SK-N-SH treated with all-trans-retinoic acid at 6 μM for 48 hours (cell line): ENCODE measurements at regions not wholly inside any gene's neighbourhood (a gene's known extent, or its start where the extent isn't known, plus 50 kb on each side); places are given as distances from the start of the nearest gene placed in this dataset.

Source experiments
- ATAC-seq: fragments of 200-7000 bp; cut with Tn5 transposase; 3 replicates; pipeline ENCODE4 v1.9.1; 2020; ENCODE audit warnings: mild to moderate bottlenecking, moderate library complexity
- ARNTL ChIP-seq: fragments of 450-650 bp; formaldehyde crosslinking; IDR thresholded peaks from 2 replicates; pipeline ENCODE4 v1.5.0; 2020; ENCODE audit warnings: low read depth, mild to moderate bottlenecking, moderate library complexity, borderline replicate concordance
- BACH2 ChIP-seq: fragments of 250-450 bp; sonication (Bioruptor Pico); IDR thresholded peaks from 2 replicates; pipeline ENCODE4 v1.9.0; 2021; ENCODE audit warnings: mild to moderate bottlenecking, borderline replicate concordance
- CREB5 ChIP-seq: fragments of 250-450 bp; sonication (Bioruptor Pico); IDR thresholded peaks from 2 replicates; pipeline ENCODE4 v1.5.1; 2020; ENCODE audit warnings: low read depth, mild to moderate bottlenecking, moderate library complexity
- CSDC2 ChIP-seq: fragments of 250-450 bp; sonication (Bioruptor Pico); IDR thresholded peaks from 2 replicates; pipeline ENCODE4 v1.5.0; 2020; ENCODE audit warnings: mild to moderate bottlenecking, moderate library complexity
- ESRRG ChIP-seq: fragments of 250-450 bp; sonication (Bioruptor Pico); IDR thresholded peaks from 2 replicates; pipeline ENCODE4 v1.6.1; 2021; ENCODE audit warnings: mild to moderate bottlenecking
- GLIS3 ChIP-seq: fragments of 250-450 bp; sonication (Bioruptor Pico); IDR thresholded peaks from 2 replicates; pipeline ENCODE4 v1.5.0; 2020; ENCODE audit warnings: mild to moderate bottlenecking, moderate library complexity
- ISL1 ChIP-seq: fragments of 250-450 bp; sonication (Bioruptor Pico); IDR thresholded peaks from 2 replicates; pipeline ENCODE4 v2.1.2; 2022; ENCODE audit warnings: mild to moderate bottlenecking, moderate library complexity
- OSR1 ChIP-seq: fragments of 250-450 bp; sonication (Bioruptor Pico); IDR thresholded peaks from 2 replicates; pipeline ENCODE4 v1.8.0; 2022; ENCODE audit warnings: moderate library complexity, mild to moderate bottlenecking, inconsistent platforms
- PATZ1 ChIP-seq: fragments of 250-450 bp; sonication (Bioruptor Pico); IDR thresholded peaks from 2 replicates; pipeline ENCODE4 v1.8.0; 2020; ENCODE audit warnings: mild to moderate bottlenecking, moderate library complexity, borderline replicate concordance
- RARB ChIP-seq: fragments of 250-450 bp; sonication (Bioruptor Pico); IDR thresholded peaks from 2 replicates; pipeline ENCODE4 v1.8.0; 2021; ENCODE audit warnings: mild to moderate bottlenecking, moderate library complexity
- SNAI2 ChIP-seq: fragments of 250-450 bp; sonication (Bioruptor Pico); IDR thresholded peaks from 2 replicates; pipeline ENCODE4 v1.5.0; 2020; ENCODE audit warnings: mild to moderate bottlenecking, moderate library complexity
- TOX ChIP-seq: fragments of 250-450 bp; sonication (Bioruptor Pico); IDR thresholded peaks from 2 replicates; pipeline ENCODE4 v1.8.0; 2021; ENCODE audit warnings: mild to moderate bottlenecking, moderate library complexity, borderline replicate concordance
- TSHZ2 ChIP-seq: fragments of 250-450 bp; sonication (Bioruptor Pico); IDR thresholded peaks from 2 replicates; pipeline ENCODE4 v1.5.0; 2020; ENCODE audit warnings: mild to moderate bottlenecking, moderate library complexity
- ZC3H10 ChIP-seq: fragments of 250-450 bp; sonication (Bioruptor Pico); IDR thresholded peaks from 2 replicates; pipeline ENCODE4 v1.5.1; 2021; ENCODE audit warnings: mild to moderate bottlenecking, moderate library complexity
- ZFP3 ChIP-seq: fragments of 250-450 bp; sonication (Bioruptor Pico); IDR thresholded peaks from 2 replicates; pipeline ENCODE4 v1.5.0; 2020; ENCODE audit warnings: mild to moderate bottlenecking, moderate library complexity
- ZFP30 ChIP-seq: fragments of 450-650 bp; formaldehyde crosslinking; IDR thresholded peaks from 2 replicates; pipeline ENCODE4 v1.5.0; 2022; ENCODE audit warnings: mild to moderate bottlenecking, moderate library complexity
- ZNF565 ChIP-seq: fragments of 450-650 bp; formaldehyde crosslinking; conservative IDR thresholded peaks from 2 replicates; pipeline ENCODE4 v1.5.0; 2020; ENCODE audit warnings: low read depth, mild to moderate bottlenecking, moderate library complexity
- ZNF70 ChIP-seq: fragments of 450-650 bp; formaldehyde crosslinking; IDR thresholded peaks from 2 replicates; pipeline ENCODE4 v1.5.0; 2020; ENCODE audit warnings: mild to moderate bottlenecking, moderate library complexity
- ZNF8 ChIP-seq: fragments of 450-650 bp; formaldehyde crosslinking; IDR thresholded peaks from 2 replicates; pipeline ENCODE4 v1.5.0; 2020; ENCODE audit warnings: mild to moderate bottlenecking, moderate library complexity
- TF ChIP-seq, protein P1 (sequence below): fragments of 250-450 bp; sonication (Bioruptor Pico); IDR thresholded peaks from 2 replicates; pipeline ENCODE4 v1.8.0; 2021; ENCODE audit warnings: low read depth, mild to moderate bottlenecking, moderate library complexity, borderline replicate concordance
- TF ChIP-seq, protein P2 (sequence below): fragments of 250-450 bp; sonication (Bioruptor Pico); IDR thresholded peaks from 2 replicates; pipeline ENCODE4 v1.5.1; 2021; ENCODE audit warnings: mild to moderate bottlenecking, moderate library complexity

- no peak for ATAC-seq
- no peak for TF ChIP-seq ZC3H10 (CRISPR knock-in tag)
- TF ChIP-seq BACH2 (CRISPR knock-in tag), result no peak
- no peak for TF ChIP-seq GLIS3 (CRISPR knock-in tag)
- no peak for TF ChIP-seq PATZ1
- no peak for TF ChIP-seq TOX (CRISPR knock-in tag)
- no peak for TF ChIP-seq CSDC2 (CRISPR knock-in tag)
- TF ChIP-seq ZNF8 (CRISPR knock-in tag), result no peak
- no peak for TF ChIP-seq ARNTL (CRISPR knock-in tag)
- no peak for TF ChIP-seq ZFP30 (CRISPR knock-in tag)
- no peak for TF ChIP-seq TSHZ2 (CRISPR knock-in tag)
Observed at GRCh38 chr1:235027862-235028250, 100.8 kb downstream of the TOMM20 start.

GRCh38 chr1:235027076-235027861 lies 101.4 kb downstream of the TOMM20 start:
- ATAC-seq, result no peak
- TF ChIP-seq ZNF565 (CRISPR knock-in tag) (no peak), RARB (no peak), ZNF70 (CRISPR knock-in tag) (no peak), ZNF8 (CRISPR knock-in tag) (no peak), CSDC2 (CRISPR knock-in tag) (no peak), ESRRG (CRISPR knock-in tag) (no peak), CREB5 (no peak), PATZ1 (no peak), ARNTL (CRISPR knock-in tag) (no peak), ZFP3 (CRISPR knock-in tag) (no peak), ZC3H10 (CRISPR knock-in tag) (no peak), TSHZ2 (CRISPR knock-in tag) (no peak), GLIS3 (CRISPR knock-in tag) (no peak), SNAI2 (no peak), OSR1 (no peak), ISL1 (CRISPR knock-in tag) (no peak), TOX (CRISPR knock-in tag) (no peak)
- TF ChIP-seq, protein P1, sequence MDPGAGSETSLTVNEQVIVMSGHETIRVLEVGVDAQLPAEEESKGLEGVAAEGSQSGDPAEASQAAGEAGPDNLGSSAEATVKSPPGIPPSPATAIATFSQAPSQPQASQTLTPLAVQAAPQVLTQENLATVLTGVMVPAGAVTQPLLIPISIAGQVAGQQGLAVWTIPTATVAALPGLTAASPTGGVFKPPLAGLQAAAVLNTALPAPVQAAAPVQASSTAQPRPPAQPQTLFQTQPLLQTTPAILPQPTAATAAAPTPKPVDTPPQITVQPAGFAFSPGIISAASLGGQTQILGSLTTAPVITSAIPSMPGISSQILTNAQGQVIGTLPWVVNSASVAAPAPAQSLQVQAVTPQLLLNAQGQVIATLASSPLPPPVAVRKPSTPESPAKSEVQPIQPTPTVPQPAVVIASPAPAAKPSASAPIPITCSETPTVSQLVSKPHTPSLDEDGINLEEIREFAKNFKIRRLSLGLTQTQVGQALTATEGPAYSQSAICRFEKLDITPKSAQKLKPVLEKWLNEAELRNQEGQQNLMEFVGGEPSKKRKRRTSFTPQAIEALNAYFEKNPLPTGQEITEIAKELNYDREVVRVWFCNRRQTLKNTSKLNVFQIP (CRISPR knock-in tag), result no peak
- TF ChIP-seq, protein P2, sequence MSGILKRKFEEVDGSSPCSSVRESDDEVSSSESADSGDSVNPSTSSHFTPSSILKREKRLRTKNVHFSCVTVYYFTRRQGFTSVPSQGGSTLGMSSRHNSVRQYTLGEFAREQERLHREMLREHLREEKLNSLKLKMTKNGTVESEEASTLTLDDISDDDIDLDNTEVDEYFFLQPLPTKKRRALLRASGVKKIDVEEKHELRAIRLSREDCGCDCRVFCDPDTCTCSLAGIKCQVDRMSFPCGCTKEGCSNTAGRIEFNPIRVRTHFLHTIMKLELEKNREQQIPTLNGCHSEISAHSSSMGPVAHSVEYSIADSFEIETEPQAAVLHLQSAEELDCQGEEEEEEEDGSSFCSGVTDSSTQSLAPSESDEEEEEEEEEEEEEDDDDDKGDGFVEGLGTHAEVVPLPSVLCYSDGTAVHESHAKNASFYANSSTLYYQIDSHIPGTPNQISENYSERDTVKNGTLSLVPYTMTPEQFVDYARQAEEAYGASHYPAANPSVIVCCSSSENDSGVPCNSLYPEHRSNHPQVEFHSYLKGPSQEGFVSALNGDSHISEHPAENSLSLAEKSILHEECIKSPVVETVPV (CRISPR knock-in tag), result no peak
- TF ChIP-seq, all 23 proteins: peak for 0
